CD4-positive, alpha-beta T cell treated with Interleukin-6 for 4 hours (primary cell): ENCODE measurements at regions not wholly inside any gene's neighbourhood (a gene's known extent, or its start where the extent isn't known, plus 50 kb on each side); places are given as distances from the start of the nearest gene placed in this dataset.

Experiments used
- DNase-seq: peaks from one replicate; pipeline ENCODE4 v3.0.0-alpha.2; 2020; ENCODE audit warnings: mixed read lengths

DNA sequence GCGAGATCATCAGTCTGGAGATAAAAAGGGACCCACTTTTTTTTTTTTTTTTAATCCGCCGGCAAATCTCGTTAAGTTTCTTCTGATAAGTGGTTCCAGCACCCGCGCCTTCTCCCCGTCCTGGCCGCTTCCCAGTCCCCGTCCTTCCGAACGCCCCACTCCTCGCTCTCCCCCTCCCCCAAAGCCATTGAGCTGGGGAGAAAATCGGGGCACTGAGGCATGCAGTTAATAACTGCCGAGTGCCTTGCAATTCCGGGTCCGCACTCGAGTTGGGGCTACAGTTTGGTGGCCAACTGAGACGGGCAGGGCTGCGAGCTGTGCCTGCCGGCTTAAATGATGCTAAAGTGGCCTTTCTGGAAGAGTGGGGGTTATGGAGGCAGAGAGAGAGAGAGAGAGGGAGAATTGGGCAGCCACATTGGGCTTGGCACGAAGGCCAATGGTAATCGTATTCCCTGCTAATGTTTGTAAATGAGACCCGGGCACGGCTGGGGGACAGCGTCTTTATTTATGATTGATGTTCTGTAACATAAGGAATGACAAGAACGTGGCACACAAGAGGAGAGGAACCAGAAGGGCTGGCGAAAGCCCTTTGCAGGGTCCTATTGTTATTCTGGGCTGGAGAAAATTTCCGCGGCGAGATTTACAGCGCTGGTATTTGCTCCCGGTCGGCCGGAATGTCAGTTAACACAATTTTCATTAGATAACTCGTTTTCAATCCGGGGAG is 115.4 kb upstream of the MYL2 start:
- DNase-seq, result no peak

DNA sequence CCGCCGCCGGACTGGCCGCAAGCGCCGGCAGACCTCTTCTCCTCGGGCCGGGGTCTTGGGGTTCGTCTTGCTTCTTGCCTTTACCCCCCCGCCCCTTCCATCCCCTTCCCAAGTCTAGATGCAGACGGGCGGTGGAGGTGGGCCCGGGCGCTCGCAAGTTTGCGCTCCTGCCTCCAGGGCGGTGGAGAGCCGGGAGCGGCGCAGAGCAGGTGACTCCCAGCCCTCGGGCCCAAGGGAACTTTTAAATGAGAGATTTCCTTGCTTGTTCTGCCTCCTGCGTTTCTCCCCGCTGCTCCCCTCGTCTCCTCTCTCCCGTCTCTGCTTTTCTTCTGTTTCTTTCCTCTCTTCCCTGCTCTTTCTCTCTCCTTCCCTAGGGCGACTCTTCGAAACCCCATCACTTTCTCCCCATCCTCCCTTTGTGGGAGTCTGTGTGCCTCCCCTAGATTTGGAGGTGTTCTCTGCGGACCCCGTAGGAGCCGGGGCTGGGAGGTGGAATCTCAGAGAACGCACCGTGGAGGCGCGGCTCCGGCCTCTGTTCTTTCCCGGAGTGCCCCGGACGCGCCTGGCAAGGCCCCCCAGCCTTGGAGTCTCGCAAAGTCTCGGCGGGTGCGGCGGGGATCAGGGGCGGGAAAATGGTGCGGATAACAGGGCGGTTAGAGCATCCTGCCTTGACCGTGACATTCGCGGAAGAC is 114.7 kb upstream of the MYL2 start:
- DNase-seq, result no peak

DNA sequence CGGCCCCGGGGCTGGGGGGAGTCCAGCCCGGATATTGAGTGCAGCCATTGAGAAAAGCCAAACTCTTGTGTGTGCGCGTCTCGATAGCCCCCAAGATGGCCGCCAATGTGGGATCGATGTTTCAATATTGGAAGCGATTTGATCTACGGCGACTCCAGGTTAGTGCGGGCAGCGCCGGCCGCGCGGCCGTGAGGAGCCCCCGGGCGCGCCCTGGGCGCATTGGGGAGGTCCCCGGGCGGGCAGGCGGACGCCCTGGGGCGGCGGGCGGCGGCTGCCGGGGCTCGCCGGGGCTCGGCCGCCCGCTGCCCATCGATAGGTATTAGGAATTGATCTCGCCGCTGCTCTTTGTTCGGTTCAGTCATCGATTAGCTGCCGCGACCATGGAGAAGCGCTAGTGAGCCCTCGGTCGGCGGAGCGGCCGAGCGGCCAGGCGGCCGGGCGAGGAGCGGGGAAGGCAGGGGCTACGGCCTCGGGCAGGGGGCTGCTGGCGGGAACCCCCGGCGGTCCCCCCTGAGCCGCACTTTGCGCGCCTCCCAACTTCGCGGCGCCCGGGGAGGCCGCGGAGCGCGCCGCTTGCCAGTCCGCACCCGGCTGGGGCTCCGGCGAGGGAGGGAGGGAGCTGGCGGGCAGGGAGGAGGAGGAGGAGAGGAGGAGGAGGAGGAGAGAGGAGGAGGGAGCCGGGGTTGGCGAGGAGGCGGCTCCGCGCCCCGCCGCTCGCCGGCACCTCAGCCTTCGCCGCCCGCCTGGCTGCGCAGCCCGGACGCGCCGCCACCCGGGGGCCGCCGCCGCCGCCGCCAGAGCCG is 113.9 kb upstream of the MYL2 start, which contains the start of gene CUX2:
TSS of gene CUX2 (plus strand) at position 83 of the 803 bp plus-strand sequence.
- no peak for DNase-seq

DNA sequence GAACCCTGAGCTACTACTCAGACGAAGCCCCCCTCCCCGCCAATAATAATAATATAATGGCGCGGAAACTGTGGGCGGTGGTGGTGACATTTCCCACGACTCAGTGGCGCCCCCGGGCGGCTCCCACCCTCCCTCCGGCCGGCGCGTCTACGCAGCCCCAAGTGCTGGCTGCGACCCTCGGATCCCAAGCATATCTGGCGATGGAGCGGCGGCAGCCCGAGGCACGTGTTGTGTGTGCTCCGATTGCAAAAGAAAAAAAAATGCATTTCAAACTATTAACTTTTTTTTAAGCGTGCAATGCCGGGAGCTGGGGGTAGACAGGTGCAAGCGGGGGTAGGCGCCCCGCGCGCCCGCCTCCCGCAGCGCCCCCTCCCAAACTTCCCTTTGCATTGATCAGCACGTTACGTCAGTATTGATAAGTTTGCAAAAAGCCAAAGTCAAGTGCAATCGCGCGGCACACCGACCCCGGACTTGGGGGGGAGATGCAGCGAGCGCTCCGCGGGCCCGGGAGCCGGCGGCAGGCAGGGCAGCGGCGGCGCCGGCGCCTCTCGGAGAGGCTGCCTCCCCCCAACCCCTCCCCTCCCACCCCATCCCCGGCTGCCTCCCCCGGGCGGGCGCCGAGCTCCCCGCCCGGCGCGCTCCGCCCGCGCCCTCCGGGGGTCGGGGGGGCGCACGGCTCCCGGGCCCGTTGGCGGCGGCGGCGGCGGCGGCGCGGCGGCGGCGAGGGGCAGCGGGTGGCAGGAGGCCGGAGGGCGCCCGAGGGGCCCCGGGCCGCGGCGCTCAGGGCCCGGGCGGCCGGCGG is 113.1 kb upstream of the MYL2 start:
- DNase-seq, result peak; percentile 19

DNA sequence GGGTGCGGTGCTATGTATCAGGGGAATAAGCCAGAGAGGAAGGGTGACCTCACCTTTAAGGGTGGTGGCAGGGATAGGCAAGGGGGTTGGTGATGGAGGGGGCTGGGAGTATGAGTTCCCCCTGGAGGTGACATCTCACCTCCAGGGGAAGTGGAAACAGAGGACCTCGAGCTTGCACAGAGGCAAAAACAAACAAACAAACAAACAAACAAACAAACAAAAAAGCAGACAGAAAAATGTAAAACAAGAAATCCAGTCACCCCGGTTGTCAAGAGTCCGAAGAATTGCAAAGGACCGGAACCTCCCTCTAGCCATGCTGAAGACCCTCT is 112.2 kb upstream of the MYL2 start:
- DNase-seq, result no peak

DNA sequence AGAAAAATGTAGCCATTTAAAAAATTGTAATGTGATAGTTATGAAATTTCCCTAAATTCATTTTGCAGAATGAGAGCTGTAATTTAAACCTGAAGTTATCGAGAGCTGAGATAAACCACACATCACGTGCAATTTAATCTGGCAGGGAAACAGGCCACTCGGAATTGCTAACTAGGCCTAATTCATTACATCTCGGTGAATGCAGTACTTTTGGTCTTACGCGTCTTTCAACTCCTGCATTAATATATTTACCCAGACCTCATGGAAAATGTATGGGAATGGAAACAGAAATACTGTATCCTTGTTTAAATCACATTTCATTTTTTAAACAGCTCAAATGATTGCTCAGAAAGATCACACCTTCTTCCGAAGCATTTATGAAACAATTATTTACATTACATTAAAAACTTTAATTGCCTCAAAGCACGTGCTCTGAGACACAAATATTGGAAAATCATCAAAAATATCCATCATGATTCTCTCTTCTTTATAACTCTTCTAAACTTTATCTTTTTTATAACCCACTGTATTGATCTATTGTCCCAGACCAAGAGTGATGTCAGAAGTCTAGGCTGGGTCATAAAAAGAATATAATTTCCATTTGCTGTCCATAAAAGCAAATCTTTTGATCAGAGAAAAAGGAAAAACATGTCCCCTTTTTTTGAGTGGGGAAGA is 111.7 kb upstream of the MYL2 start:
- DNase-seq, result no peak

DNA sequence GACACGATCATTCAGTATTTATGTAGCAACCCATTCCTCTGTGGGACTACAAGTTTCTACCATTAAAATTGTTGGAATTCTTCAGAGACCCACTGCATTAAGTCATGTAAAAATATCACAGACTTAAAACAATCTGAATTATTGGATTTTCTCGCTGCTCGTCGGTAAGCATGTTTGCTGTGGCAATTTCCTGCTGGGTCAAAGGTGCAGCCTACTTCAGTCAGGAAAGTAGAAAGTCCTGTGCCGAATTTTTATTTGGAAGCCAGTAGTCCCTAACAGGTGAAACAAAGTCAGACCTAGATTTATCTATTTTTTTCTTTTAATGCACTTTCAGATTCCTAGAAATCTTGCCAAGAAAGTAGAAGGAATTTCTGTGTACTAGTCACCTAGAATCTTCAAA is 110.4 kb upstream of the MYL2 start:
- DNase-seq, result no peak

DNA sequence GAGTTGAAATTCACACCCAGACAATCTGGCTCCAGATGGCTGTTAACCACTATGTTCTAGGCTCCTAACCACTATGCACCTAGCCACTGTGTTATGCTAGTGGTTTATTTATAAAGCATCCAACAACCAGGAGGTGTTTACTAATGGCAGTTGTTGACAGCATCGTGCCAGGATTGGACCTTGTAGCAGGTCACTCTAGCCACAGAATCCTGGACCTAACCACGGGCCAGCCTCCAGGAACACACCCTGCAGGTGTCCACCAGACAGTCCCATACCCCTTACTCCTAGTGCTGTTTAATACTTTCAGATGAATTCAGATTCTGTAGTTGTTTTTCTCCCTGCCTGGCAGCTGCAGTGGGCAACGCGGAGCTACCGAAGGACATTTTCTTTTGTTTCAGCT is 109.4 kb upstream of the MYL2 start:
- DNase-seq, result no peak

DNA sequence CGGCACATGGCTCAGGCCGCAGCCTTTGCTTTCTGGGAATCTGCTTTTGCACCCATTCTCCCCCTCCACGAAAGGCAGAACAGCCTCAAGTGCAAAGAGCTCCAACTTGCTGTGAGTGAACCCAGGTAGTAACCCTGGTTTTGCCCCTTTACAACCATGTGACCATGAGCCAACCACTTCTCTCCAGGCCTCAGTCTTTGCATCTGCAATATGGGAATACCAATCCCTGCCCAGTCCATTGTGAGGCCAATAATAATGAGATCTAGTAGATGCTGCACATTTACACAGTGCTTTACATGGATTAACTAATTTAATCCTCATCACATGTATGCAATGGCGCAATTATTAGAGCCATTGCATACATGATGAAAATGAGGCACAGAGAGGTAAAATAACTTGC is 108.9 kb upstream of the MYL2 start:
- DNase-seq, result no peak

DNA sequence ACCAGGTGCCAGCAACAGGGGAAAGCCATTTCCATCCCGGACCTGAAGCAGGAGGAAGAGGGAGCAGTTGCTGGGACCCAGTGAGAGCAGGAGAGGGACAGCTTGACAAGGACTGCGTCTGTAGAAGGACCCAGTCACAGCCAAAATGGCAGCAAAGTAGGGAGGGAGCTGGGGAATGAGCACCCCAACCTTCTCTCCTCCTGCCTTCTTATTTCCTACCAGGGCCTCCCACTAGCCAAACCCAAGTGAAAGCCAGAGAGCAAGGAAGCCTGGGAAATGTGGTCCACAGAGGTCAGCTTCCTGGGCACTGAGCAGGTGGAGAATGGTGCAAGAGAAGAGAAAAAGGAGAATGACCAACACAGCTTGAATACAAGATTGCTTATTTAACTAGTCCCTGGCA is 108.5 kb upstream of the MYL2 start:
- no peak for DNase-seq

DNA sequence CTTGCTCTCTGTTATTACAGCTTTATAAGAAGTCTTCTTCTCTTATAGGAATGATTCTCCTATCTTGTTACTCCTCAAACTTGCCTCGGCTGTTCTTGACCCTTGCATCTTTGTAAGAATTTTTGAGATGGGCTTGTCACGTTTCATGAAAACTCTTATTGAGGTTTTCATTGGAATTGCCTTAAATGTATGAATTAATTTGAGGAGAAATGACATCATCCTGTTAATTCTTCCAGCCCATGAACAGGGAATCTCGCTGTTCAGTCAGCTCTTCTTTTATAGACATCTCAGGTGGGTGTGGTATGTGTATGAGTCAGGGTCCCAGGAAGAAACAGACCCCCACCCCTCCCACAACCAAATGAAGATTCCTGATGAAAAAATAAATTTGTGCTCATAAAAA is 107.1 kb upstream of the MYL2 start:
- no peak for DNase-seq

DNA sequence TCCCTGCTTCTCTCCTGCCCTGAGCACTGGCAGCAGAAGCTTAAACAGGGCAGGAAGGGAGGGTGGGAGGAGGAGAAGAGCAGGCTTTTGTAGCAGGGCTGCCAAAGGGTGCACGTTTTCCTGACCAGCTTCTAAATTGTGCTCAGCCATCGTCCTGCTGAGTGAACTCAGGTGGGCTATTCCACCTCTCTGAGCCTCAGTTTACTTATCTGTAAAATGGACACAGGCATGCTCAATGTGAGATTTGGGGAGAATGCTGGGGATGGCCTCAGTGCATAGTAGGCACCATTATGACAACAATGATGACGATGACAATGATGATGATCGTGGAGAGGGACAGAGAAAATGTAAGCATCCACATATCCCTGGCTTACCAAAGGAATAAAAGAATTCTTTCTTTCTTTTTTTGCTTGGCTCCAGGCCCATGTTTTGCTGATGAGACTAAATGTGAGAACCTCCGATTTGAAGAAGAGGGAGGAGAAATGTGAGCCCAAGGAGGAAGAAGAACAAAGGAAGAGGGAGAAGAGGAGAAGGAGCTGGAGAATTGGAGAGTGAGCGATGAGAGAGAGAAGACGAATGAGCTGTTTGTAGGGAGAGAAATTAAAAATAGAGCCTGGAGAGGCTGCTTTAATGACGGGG is 105.5 kb upstream of the MYL2 start:
- DNase-seq, result no peak

DNA sequence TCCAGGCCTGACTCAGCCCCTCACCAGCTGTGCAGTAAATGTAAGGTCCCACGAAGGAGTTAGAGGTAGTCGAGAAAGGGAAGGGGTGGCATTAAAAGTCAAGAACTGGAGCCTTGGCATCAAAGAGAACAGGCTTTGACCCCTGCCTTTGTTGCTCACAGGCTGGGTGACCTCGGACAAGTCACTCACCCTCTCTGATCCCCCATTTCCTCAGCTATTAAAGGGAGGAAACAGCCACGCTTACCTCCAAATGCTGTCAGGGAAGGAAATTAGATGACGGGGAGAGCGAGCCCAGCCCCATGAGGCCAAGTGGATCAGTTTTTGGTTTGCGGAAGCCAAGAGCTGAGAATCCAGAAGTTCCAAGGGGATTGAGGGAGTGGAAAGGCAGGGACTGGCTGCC is 104.9 kb upstream of the MYL2 start:
- DNase-seq, result no peak

DNA sequence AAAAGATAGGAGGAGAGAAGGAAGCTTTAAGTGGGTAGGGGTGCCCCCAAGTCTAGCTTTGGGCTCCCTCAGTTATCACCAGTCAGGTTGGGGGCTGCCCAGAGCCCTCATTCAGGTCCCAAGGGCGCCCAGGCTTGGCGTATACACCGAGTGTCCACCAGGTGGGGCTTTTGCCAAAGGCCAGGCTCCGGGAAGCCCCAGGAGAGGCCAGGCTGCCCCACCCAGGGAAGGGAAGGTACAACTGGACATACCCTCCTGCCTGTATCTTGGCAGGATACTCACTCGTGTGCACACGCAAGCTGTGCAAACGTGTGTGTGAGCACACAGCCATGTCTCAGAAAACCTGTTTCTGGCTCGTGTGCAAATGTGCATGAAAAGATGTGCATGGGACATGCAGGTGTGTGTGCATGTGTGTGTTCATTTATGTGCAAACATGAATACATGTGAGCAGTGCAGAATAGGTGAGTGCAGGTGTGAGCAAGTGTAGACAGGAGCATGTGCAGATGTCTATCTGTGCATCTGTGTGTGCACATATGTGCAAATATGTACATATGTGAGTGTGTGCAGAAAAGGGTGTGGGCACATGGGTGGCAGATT is 103.9 kb upstream of the MYL2 start:
- peak; percentile 67 for DNase-seq

DNA sequence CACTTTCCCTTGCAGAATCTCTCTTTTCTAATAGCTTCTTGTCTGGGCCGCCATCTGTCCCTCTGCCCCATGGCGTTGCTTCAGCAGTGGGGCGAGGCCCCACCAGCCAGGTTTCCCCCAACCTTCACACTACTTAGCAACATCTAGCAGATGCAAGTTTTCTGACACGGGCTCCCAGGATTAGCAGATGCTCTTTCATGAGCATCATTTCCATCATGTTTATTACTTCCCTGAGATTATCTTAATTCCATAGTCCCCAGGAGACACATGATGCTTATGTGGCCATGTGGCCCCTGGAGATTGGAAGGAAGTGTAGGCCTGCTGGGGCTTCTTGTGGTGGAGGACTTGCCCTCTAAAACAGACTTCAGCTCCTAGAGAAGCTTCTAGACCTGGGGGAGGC is 102.0 kb upstream of the MYL2 start:
- no peak for DNase-seq

DNA sequence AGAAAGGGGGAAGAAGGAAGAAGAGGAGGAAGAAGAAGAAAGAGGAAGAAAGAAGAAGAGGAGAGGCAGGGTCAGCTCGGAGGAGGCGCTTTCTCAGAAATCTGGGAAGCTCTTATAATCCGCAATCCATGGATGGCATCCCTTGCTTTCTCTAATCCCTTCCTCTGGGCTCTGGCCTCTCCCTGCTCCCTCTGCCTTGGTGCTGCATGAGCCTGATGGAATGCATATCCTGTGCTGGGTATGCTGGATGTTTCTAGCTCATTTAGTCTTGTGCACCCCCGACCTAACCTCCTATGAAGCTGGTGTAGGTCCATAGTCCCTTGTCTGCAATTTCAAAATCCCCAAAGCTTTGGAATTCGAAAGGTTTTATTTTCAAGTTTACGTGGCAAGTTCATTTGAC is 94.2 kb upstream of the MYL2 start:
- DNase-seq, result no peak

DNA sequence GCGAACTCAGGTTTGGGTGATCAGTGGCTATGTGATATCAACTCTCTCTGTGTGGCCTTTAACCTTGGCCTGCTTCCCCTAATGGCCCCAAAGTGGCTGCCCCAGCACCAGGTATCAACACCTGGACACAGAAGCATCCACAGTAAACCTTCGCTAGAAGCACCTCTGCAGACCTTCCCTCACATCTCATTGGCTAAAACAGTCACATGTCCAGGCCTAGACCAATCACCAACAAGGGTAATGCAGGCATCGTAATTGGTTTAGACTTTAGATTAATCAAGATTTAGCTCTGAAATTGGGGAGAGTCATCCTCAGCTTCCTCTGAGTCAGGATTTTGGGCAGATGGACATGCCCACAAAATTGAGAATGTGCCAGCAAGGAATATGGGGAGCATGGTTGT is 92.5 kb upstream of the MYL2 start:
- DNase-seq, result no peak

DNA sequence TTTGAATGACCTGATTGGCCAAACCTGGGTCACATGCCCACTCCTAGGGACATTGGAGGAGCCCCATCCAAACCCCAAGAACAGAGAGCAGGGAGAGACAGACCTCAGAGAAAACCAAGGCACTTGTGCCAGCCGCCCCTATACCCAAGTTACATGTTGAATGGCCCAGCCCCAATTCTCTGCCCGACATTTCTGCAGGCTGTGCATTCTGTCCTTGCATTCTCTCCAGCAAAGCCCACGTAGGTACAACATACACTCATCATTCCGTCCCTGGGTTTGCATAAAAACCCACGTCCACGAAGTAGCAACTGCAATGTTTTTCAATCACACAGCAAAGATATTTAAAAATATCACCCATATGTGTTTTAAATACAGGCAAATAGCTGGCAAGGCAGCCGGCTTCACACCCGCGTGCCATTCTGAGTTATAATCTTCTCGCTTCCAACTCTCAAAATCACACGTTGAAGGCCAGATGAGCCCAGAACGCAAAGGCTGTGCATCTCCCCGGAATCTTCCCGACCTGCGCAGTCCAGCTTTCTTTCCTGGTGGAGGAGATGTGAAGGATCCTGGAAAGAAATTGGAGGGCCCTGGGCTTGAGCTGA is 91.7 kb upstream of the MYL2 start:
- no peak for DNase-seq

DNA sequence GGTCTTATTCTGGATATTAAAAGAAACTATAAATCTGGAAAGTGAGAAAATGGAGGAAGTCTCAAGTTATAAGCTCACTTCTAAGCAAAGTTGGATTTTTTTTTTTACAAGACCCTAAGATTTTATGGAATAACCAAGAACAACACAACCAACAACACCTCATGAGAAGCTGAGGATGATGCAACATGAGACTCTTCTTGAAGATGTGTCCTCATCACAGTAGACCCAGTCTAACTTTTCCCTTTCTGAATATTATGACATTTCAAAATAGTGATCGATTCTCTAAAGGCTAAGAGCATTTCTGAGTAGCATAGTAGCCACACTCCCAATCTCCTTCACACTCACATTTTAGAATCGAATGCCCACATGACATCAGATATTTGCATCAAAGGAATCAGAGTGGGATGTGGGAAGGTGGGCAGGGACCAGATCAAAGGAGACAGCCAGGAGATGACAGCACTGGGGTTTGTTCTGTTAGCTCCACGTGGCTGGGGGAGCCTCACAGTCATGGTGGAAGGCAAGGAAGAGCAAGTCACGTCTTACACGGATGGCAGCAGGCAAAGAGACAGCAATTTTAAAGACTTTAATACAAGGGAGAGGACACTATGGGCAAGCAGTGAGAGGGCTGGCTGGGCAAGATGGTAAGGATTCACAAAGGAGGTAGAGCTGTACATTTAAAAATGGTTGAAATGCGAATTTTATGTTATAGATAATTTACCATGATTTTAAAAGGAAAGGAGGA is 90.7 kb upstream of the MYL2 start:
- no peak for DNase-seq

DNA sequence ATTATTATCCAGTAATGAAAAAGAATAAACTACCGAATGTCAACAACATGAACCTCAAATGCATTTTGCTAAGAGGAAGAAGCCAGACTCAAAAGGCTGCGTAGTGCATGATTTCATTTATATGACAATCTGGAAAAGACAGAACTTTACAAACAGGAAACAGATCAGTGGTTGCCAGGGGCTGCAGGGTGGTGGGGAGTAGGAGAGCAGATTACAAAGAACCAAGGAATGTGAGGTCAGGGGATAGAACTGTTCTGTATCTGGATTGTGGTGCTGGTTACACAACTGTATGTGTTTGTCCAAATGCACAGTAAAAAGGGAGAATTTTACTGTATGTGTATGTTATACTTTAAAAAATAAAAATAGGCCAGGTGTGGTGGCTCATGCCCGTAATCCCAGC is 89.7 kb upstream of the MYL2 start:
- DNase-seq, result no peak

DNA sequence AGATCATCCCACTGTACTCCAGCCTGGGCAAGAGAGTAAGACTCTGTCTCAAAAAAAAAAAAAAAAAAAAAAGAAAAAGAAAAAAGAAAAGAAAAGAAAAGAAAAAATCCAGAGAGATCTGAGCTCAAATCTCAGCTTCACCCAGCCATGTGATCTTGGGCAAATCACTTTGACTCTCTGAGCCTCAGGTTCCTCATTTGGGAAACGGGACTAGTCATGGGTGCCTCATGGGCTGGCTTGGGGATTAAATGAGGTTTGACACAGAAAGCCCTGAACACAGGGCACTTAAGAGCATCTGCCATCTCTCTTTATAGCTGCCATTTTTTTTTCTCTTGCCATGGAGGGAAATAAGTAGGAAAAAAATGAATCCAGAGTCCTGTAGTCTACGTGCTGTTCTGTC is 86.2 kb upstream of the MYL2 start:
- no peak for DNase-seq
